ENCODE measurements at regions not wholly inside any gene's neighbourhood (a gene's known extent, or its start where the extent isn't known, plus 50 kb on each side); places are given as distances from the start of the nearest gene placed in this dataset.

DNA sequence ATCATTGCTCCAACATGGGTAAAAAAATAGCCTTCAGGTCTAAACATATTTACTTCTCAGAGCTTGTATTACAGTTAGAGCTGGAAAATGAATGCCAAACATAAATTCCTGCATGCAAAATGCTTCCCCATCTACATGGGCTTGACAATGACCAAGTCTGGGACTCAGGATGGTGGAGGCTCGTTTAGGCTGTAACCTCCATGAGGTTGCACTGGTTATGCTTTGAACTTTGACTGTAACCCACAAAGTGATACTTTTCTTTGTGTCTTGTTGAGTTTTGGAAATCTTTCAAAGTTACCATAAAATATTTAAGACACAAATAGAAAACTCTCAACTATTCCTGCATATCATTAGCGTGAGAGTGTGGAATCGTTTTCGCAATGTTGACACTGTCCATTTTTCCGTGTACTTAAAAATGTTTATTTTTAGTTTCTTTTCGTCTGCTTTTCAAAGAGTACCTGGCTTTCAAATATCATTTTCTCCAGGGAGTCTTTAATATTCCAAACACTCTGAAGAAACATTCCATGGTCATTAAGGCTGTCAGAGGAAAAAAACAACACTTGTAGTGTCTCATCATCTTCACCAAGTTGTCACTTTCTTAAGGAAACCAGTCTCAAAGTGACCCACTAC is 487.8 kb downstream of the ENC1 start:
- Histone ChIP-seq H3K27ac (ENCODE audit: low read depth) (no peak overlapping the region), H4K20me1 (replicated peaks; ENCODE audit: insufficient read depth) (no peaks in the 10 kb centered on the region), H3K4me3 (no peak overlapping the region), H3K9me2 (ENCODE audit: insufficient read depth) (peaks cover 29% of the 10 kb centered on the region), H3K27me3 (ENCODE audit: insufficient read depth) (no peaks in the 10 kb centered on the region), H3F3A (replicated peaks; ENCODE audit: low read depth) (no peaks in the 10 kb centered on the region), H3K4me2 (no peak overlapping the region), H3K4me1 (ENCODE audit: insufficient read depth) (no peaks in the 10 kb centered on the region), H2AFZ (no peak overlapping the region), H3K36me3 (ENCODE audit: insufficient read depth) (no peaks in the 10 kb centered on the region), H3K79me2 (replicated peaks; ENCODE audit: insufficient read depth) (no peaks in the 10 kb centered on the region)
- H3K36me3 Mint-ChIP-seq (ENCODE audit: low read depth): no peaks in the 10 kb centered on the region
- ATAC-seq: no peak
- H3K4me3 Mint-ChIP-seq: no peak overlapping the region
- no peak for TF ChIP-seq EZH2 (IDR thresholded peaks at IDR 0.05; ENCODE audit: low read depth, unreplicated experiment)
- TF ChIP-seq, protein P1, sequence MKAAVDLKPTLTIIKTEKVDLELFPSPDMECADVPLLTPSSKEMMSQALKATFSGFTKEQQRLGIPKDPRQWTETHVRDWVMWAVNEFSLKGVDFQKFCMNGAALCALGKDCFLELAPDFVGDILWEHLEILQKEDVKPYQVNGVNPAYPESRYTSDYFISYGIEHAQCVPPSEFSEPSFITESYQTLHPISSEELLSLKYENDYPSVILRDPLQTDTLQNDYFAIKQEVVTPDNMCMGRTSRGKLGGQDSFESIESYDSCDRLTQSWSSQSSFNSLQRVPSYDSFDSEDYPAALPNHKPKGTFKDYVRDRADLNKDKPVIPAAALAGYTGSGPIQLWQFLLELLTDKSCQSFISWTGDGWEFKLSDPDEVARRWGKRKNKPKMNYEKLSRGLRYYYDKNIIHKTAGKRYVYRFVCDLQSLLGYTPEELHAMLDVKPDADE (IDR thresholded peaks at IDR 0.05): no peak
- no peak for TF ChIP-seq ZNF114 (CRISPR knock-in tag; IDR thresholded peaks at IDR 0.05)
- TF ChIP-seq JUNB (IDR thresholded peaks at IDR 0.05; ENCODE audit: unreplicated experiment): no peak
- no peak for TF ChIP-seq CREB1 (CRISPR knock-in tag; IDR thresholded peaks at IDR 0.05; ENCODE audit: low read depth)
- TF ChIP-seq STAT1 (IDR thresholded peaks at IDR 0.05; ENCODE audit: unreplicated experiment): no peak
- TF ChIP-seq, protein P2, sequence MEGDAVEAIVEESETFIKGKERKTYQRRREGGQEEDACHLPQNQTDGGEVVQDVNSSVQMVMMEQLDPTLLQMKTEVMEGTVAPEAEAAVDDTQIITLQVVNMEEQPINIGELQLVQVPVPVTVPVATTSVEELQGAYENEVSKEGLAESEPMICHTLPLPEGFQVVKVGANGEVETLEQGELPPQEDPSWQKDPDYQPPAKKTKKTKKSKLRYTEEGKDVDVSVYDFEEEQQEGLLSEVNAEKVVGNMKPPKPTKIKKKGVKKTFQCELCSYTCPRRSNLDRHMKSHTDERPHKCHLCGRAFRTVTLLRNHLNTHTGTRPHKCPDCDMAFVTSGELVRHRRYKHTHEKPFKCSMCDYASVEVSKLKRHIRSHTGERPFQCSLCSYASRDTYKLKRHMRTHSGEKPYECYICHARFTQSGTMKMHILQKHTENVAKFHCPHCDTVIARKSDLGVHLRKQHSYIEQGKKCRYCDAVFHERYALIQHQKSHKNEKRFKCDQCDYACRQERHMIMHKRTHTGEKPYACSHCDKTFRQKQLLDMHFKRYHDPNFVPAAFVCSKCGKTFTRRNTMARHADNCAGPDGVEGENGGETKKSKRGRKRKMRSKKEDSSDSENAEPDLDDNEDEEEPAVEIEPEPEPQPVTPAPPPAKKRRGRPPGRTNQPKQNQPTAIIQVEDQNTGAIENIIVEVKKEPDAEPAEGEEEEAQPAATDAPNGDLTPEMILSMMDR (conservative IDR thresholded peaks at IDR 0.05; ENCODE audit: low read depth in 2 of 2): no peak
- H3K9me3 Mint-ChIP-seq: no peaks in the 10 kb centered on the region
- H3K27ac Mint-ChIP-seq: no peak overlapping the region
- H3K27me3 Mint-ChIP-seq (ENCODE audit: insufficient read depth, low read depth, poor library complexity): no peaks in the 10 kb centered on the region
- DNase-seq (ENCODE audit: low spot score): no peak
- H3K4me1 Mint-ChIP-seq: peaks cover 3% of the 10 kb centered on the region; the same call in 1 of the 3 replicates

DNA sequence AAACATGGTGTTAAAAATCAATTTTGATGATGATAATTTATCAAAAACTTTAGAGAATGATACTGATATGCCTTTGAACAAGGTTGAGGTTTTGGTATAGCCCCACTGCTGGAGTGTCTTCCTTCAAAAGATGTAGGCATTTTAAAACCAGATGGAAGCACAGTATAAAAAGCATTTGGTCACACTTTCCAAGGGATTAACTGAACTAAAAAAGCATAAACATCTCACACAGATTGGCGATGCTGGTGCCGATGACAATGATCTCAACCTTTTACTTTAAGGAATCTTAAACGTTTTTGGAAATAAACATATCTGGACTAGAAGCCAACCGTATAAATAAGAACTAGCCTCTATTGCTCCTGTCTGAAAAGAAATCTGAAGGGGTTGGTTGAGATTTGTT is 488.4 kb downstream of the ENC1 start:
- H3K4me1 ChIP-seq (ENCODE audit: insufficient read depth): no peaks in the 10 kb centered on the region
- H3K27ac Mint-ChIP-seq: no peak overlapping the region
- no peak overlapping the region for H2AFZ ChIP-seq
- peaks cover 27% of the 10 kb centered on the region for H3K9me2 ChIP-seq (ENCODE audit: insufficient read depth)
- H3K36me3 ChIP-seq (ENCODE audit: insufficient read depth): no peaks in the 10 kb centered on the region
- no peaks in the 10 kb centered on the region for H3F3A ChIP-seq (replicated peaks; ENCODE audit: low read depth)
- H3K27ac ChIP-seq (ENCODE audit: low read depth): no peak overlapping the region
- no peak for DNase-seq (ENCODE audit: low spot score)
- H4K20me1 ChIP-seq (replicated peaks; ENCODE audit: insufficient read depth): no peaks in the 10 kb centered on the region
- H3K36me3 Mint-ChIP-seq (ENCODE audit: low read depth): no peaks in the 10 kb centered on the region
- H3K27me3 Mint-ChIP-seq (ENCODE audit: insufficient read depth, low read depth, poor library complexity): no peaks in the 10 kb centered on the region
- H3K9me3 Mint-ChIP-seq: no peaks in the 10 kb centered on the region
- no peaks in the 10 kb centered on the region for H3K4me1 Mint-ChIP-seq
- no peak overlapping the region for H3K4me2 ChIP-seq
- no peak overlapping the region for H3K4me3 Mint-ChIP-seq
- no peak for ATAC-seq
- H3K4me3 ChIP-seq: no peak overlapping the region
- H3K27me3 ChIP-seq (ENCODE audit: insufficient read depth): no peaks in the 10 kb centered on the region
- H3K79me2 ChIP-seq (replicated peaks; ENCODE audit: insufficient read depth): no peaks in the 10 kb centered on the region
- TF ChIP-seq POLR2AphosphoS5 (IDR thresholded peaks at IDR 0.05; ENCODE audit: low read depth) (no peak), NANOG (IDR thresholded peaks at IDR 0.05; ENCODE audit: borderline replicate concordance) (no peak), JUNB (IDR thresholded peaks at IDR 0.05; ENCODE audit: unreplicated experiment) (no peak), ZNF331 (CRISPR knock-in tag; IDR thresholded peaks at IDR 0.05; ENCODE audit: low read depth) (no peak), EZH2 (IDR thresholded peaks at IDR 0.05; ENCODE audit: low read depth, unreplicated experiment) (no peak), CREB1 (CRISPR knock-in tag; IDR thresholded peaks at IDR 0.05; ENCODE audit: low read depth) (no peak), ZNF114 (CRISPR knock-in tag; IDR thresholded peaks at IDR 0.05) (no peak)
- TF ChIP-seq, protein P1 (IDR thresholded peaks at IDR 0.05): no peak
- TF ChIP-seq, protein P3, sequence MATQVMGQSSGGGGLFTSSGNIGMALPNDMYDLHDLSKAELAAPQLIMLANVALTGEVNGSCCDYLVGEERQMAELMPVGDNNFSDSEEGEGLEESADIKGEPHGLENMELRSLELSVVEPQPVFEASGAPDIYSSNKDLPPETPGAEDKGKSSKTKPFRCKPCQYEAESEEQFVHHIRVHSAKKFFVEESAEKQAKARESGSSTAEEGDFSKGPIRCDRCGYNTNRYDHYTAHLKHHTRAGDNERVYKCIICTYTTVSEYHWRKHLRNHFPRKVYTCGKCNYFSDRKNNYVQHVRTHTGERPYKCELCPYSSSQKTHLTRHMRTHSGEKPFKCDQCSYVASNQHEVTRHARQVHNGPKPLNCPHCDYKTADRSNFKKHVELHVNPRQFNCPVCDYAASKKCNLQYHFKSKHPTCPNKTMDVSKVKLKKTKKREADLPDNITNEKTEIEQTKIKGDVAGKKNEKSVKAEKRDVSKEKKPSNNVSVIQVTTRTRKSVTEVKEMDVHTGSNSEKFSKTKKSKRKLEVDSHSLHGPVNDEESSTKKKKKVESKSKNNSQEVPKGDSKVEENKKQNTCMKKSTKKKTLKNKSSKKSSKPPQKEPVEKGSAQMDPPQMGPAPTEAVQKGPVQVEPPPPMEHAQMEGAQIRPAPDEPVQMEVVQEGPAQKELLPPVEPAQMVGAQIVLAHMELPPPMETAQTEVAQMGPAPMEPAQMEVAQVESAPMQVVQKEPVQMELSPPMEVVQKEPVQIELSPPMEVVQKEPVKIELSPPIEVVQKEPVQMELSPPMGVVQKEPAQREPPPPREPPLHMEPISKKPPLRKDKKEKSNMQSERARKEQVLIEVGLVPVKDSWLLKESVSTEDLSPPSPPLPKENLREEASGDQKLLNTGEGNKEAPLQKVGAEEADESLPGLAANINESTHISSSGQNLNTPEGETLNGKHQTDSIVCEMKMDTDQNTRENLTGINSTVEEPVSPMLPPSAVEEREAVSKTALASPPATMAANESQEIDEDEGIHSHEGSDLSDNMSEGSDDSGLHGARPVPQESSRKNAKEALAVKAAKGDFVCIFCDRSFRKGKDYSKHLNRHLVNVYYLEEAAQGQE (IDR thresholded peaks at IDR 0.05; ENCODE audit: unreplicated experiment): no peak

Measured in GM23338 (cell line).